ENCODE measurements at regions not wholly inside any gene's neighbourhood (a gene's known extent, or its start where the extent isn't known, plus 50 kb on each side); places are given as distances from the start of the nearest gene placed in this dataset.

- no peak overlapping the region for H3K4me3 ChIP-seq (ENCODE audit: control insufficient read depth, low read depth, low read length)
- DNase-seq (ENCODE audit: low read depth) = no peak
Observed at GRCh38 chr2:239598011-239598731, 197.4 kb upstream of the HDAC4 start.

GRCh38 chr2:239597216-239597615, 196.4 kb upstream of the HDAC4 start:
- no peak for TF ChIP-seq CTCF (conservative IDR thresholded peaks at IDR 0.05; ENCODE audit: control insufficient read depth, insufficient read depth, low read depth, low read length)
- DNase-seq (ENCODE audit: low read depth) = no peak
- no peak overlapping the region for H3K4me3 ChIP-seq (ENCODE audit: control insufficient read depth, low read depth, low read length)

More at GRCh38 chr2:239598011-239598731, 197.4 kb upstream of the HDAC4 start:
- no peak for TF ChIP-seq CTCF (conservative IDR thresholded peaks at IDR 0.05; ENCODE audit: control insufficient read depth, insufficient read depth, low read depth, low read length)

GRCh38 chr2:239596792-239597191, 196.0 kb upstream of the HDAC4 start:
- no peak for DNase-seq (ENCODE audit: low read depth)
- H3K4me3 ChIP-seq (ENCODE audit: control insufficient read depth, low read depth, low read length) = no peak overlapping the region
- no peak for TF ChIP-seq CTCF (conservative IDR thresholded peaks at IDR 0.05; ENCODE audit: control insufficient read depth, insufficient read depth, low read depth, low read length)

- no peak overlapping the region for H3K4me3 ChIP-seq (ENCODE audit: control insufficient read depth, low read depth, low read length)
- no peak for TF ChIP-seq CTCF (conservative IDR thresholded peaks at IDR 0.05; ENCODE audit: control insufficient read depth, insufficient read depth, low read depth, low read length)
- DNase-seq (ENCODE audit: low read depth) = no peak
Observed at GRCh38 chr2:239596253-239596652, 195.4 kb upstream of the HDAC4 start.

- H3K4me3 ChIP-seq (ENCODE audit: control insufficient read depth, low read depth, low read length) = no peak overlapping the region
- DNase-seq (ENCODE audit: low read depth) = no peak
- TF ChIP-seq CTCF (conservative IDR thresholded peaks at IDR 0.05; ENCODE audit: control insufficient read depth, insufficient read depth, low read depth, low read length) = no peak
Observed at GRCh38 chr2:239595726-239596125, 194.9 kb upstream of the HDAC4 start.

- no peak for TF ChIP-seq CTCF (conservative IDR thresholded peaks at IDR 0.05; ENCODE audit: control insufficient read depth, insufficient read depth, low read depth, low read length)
- H3K4me3 ChIP-seq (ENCODE audit: control insufficient read depth, low read depth, low read length) = no peak overlapping the region
- DNase-seq (ENCODE audit: low read depth) = no peak
Observed at GRCh38 chr2:239594772-239595608, 194.2 kb upstream of the HDAC4 start.
